Fibroblast of lung (primary cell): ENCODE measurements at regions not wholly inside any gene's neighbourhood (a gene's known extent, or its start where the extent isn't known, plus 50 kb on each side); places are given as distances from the start of the nearest gene placed in this dataset.

Experiments
- EZH2 ChIP-seq: IDR thresholded peaks from 2 replicates; pipeline ENCODE4 v1.5.1; 2012; ENCODE audit warnings: low read length, control low read depth, mild to moderate bottlenecking; ENCODE audit errors: missing control alignments
- TF ChIP-seq, protein P1 (sequence below), 2 donors: IDR thresholded peaks in 1 of 2; conservative IDR thresholded peaks in 1 of 2; 1 replicate in 1 of 2; 2 replicates in 1 of 2; pipeline ENCODE4 v1.5.1; 2011 to 2012; ENCODE audit warnings: low read length in 2 of 2, control low read depth in 1 of 2, inconsistent platforms in 1 of 2, low read depth in 1 of 2, mild to moderate bottlenecking in 1 of 2

DNA sequence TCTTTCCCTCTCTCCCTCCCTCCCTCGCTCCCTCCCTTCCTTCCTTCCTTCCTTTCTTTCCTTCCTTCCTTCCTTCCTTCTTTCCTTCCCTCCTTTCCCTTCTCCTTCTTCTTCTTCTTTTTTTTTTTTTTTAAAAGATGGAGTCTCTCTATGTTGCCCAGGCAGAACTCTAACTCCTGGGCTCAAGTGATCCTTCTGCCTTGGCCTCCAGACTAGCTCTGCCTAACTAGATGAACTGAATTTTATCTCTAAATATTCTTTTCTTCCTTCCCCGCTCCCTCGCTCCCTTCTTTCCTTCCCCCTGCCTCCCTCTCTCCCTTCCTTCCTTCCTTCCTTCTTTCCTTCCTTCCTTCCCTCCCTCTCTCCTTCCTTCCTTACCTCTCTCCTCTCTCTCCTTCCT, 170.5 kb upstream of the LHX5 start:
- TF ChIP-seq, protein P1, sequence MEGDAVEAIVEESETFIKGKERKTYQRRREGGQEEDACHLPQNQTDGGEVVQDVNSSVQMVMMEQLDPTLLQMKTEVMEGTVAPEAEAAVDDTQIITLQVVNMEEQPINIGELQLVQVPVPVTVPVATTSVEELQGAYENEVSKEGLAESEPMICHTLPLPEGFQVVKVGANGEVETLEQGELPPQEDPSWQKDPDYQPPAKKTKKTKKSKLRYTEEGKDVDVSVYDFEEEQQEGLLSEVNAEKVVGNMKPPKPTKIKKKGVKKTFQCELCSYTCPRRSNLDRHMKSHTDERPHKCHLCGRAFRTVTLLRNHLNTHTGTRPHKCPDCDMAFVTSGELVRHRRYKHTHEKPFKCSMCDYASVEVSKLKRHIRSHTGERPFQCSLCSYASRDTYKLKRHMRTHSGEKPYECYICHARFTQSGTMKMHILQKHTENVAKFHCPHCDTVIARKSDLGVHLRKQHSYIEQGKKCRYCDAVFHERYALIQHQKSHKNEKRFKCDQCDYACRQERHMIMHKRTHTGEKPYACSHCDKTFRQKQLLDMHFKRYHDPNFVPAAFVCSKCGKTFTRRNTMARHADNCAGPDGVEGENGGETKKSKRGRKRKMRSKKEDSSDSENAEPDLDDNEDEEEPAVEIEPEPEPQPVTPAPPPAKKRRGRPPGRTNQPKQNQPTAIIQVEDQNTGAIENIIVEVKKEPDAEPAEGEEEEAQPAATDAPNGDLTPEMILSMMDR (conservative IDR thresholded peaks at IDR 0.05 in 1 of 2, IDR thresholded peaks at IDR 0.05 in 1 of 2; ENCODE audit: low read depth in 1 of 2, low read length in 2 of 2): no peak
- no peak for TF ChIP-seq EZH2
